K562 (cell line): ENCODE measurements at regions not wholly inside any gene's neighbourhood (a gene's known extent, or its start where the extent isn't known, plus 50 kb on each side); places are given as distances from the start of the nearest gene placed in this dataset.

Experiments
- ARID4B ChIP-seq: sonication (generic); formaldehyde crosslinking; IDR thresholded peaks from 2 replicates; pipeline ENCODE4 v1.8.0; 2022; ENCODE audit warnings: mild to moderate bottlenecking, missing genetic modification reagents
- CBFA2T3 ChIP-seq: fragments of 450-650 bp; IDR thresholded peaks from 2 replicates; pipeline ENCODE4 v1.6.1; 2017
- CEBPG ChIP-seq, 3 experiments: fragments of 200-800 bp in 1 of 3; sonication (Bioruptor generic) in 1 of 3; sonication (generic) in 1 of 3; formaldehyde crosslinking in 1 of 3; IDR thresholded peaks in 2 of 3; conservative IDR thresholded peaks in 1 of 3; 2 replicates each; pipeline versions ENCODE4 v1.6.1 to v1.8.0; 2016 to 2022; ENCODE audit warnings: missing compliant biosample characterization in 2 of 3, missing genetic modification characterization in 2 of 3, mild to moderate bottlenecking in 1 of 3, missing genetic modification reagents in 1 of 3
- CREB3 ChIP-seq: fragments of 450-650 bp; conservative IDR thresholded peaks from 2 replicates; pipeline ENCODE4 v1.6.1; 2016; ENCODE audit warnings: missing genetic modification characterization, low read depth, mild to moderate bottlenecking, missing compliant biosample characterization, moderate library complexity
- CTCF ChIP-seq, 3 experiments: IDR thresholded peaks in 2 of 3; conservative IDR thresholded peaks in 1 of 3; 2 replicates each; pipeline ENCODE4 v1.5.1; 2011 to 2012; ENCODE audit warnings: low read length in 3 of 3, mild to moderate bottlenecking in 3 of 3, control low read depth in 2 of 3, improper control_type of control experiment in 1 of 3, inconsistent platforms in 1 of 3, low read depth in 1 of 3, mixed read lengths in 1 of 3, moderate library complexity in 1 of 3; ENCODE audit not compliant: insufficient read depth in 2 of 3
- GTF2F1 ChIP-seq: IDR thresholded peaks from 2 replicates; pipeline ENCODE4 v1.6.1; 2011; ENCODE audit warnings: low read depth, low read length, improper control_type of control experiment
- ID3 ChIP-seq, 2 experiments: fragments of 250-450 bp in 1 of 2; fragments of 450-650 bp in 1 of 2; sonication (Bioruptor Pico) in 1 of 2; IDR thresholded peaks; 2 replicates each; pipeline versions ENCODE4 v1.6.1 to v1.8.0; 2016 to 2021; ENCODE audit warnings: mild to moderate bottlenecking in 2 of 2, moderate library complexity in 2 of 2, missing compliant biosample characterization in 1 of 2, missing genetic modification characterization in 1 of 2
- KAT2B ChIP-seq: IDR thresholded peaks from one replicate; pipeline ENCODE4 v1.6.1; 2012; ENCODE audit warnings: low read depth, mild to moderate bottlenecking, control low read depth, inconsistent platforms, low read length, moderate library complexity
- MAX ChIP-seq: sonication (generic); formaldehyde crosslinking; IDR thresholded peaks from 2 replicates; pipeline ENCODE4 v1.9.0; 2022; ENCODE audit warnings: mild to moderate bottlenecking, missing genetic modification reagents
- MED1 ChIP-seq: sonication (generic); formaldehyde crosslinking; IDR thresholded peaks from 2 replicates; pipeline ENCODE4 v1.8.1; 2023; ENCODE audit warnings: missing genetic modification reagents, borderline replicate concordance
- NONO ChIP-seq, 2 experiments: fragments of 200-400 bp in 1 of 2; fragments of 450-650 bp in 1 of 2; formaldehyde crosslinking in 1 of 2; IDR thresholded peaks; 2 replicates each; pipeline ENCODE4 v1.6.1; 2017; ENCODE audit warnings: low read depth in 2 of 2, mild to moderate bottlenecking in 2 of 2, moderate library complexity in 2 of 2, low read length in 1 of 2
- NR2C1 ChIP-seq, 2 experiments: fragments of 450-650 bp; IDR thresholded peaks; 2 replicates each; pipeline ENCODE4 v1.6.1; 2017; ENCODE audit warnings: mild to moderate bottlenecking in 2 of 2, antibody characterized with exemption in 1 of 2, inconsistent platforms in 1 of 2, missing compliant biosample characterization in 1 of 2, missing genetic modification characterization in 1 of 2
- PHF20 ChIP-seq: fragments of 450-650 bp; IDR thresholded peaks from 2 replicates; pipeline ENCODE4 v1.6.1; 2018; ENCODE audit not compliant: partially characterized antibody
- PPARD ChIP-seq: fragments of 250-450 bp; sonication (Bioruptor Pico); IDR thresholded peaks from 2 replicates; pipeline ENCODE4 v1.8.0; 2022; ENCODE audit warnings: inconsistent platforms, mild to moderate bottlenecking, moderate library complexity
- SOX6 ChIP-seq: fragments of 450-650 bp; IDR thresholded peaks from 2 replicates; pipeline ENCODE4 v1.6.1; 2014; ENCODE audit warnings: mild to moderate bottlenecking
- SREBF2 ChIP-seq: sonication (generic); formaldehyde crosslinking; IDR thresholded peaks from 2 replicates; pipeline ENCODE4 v1.4.0; 2020; ENCODE audit warnings: mild to moderate bottlenecking, missing genetic modification reagents
- USF2 ChIP-seq: sonication (generic); formaldehyde crosslinking; IDR thresholded peaks from 2 replicates; pipeline ENCODE4 v1.5.0; 2020; ENCODE audit warnings: missing genetic modification reagents
- XRCC5 ChIP-seq: fragments of 200-400 bp; formaldehyde crosslinking; IDR thresholded peaks from 2 replicates; pipeline ENCODE4 v1.6.1; 2017; ENCODE audit warnings: low read depth, mild to moderate bottlenecking, low read length
- ZNF239 ChIP-seq: fragments of 250-450 bp; sonication (Bioruptor Pico); IDR thresholded peaks from 2 replicates; pipeline ENCODE4 v1.4.0; 2020; ENCODE audit warnings: mild to moderate bottlenecking

- TF ChIP-seq ZNF239 (CRISPR knock-in tag) (no peak), PPARD (CRISPR knock-in tag) (no peak), USF2 (CRISPR knock-in tag) (no peak), ARID4B (no peak), XRCC5 (no peak), ID3 (CRISPR knock-in tag; IDR thresholded peaks at IDR 0.05) (no peak), ID3 (tag; IDR thresholded peaks at IDR 0.05) (no peak), CREB3 (no peak), GTF2F1 (no peak), NR2C1 (IDR thresholded peaks at IDR 0.05) (no peak), NR2C1 (tag; IDR thresholded peaks at IDR 0.05) (no peak), KAT2B (no peak), NONO (IDR thresholded peaks at IDR 0.05; ENCODE audit: low read depth in 2 of 2, low read length in 1 of 2) (no peak), MAX (CRISPR knock-in tag) (no peak), SOX6 (no peak), MED1 (no peak), CTCF (IDR thresholded peaks at IDR 0.05 in 2 of 3, conservative IDR thresholded peaks at IDR 0.05 in 1 of 3; ENCODE audit: insufficient read depth in 2 of 3, low read depth in 1 of 3, low read length in 3 of 3) (no peak), CBFA2T3 (peak; percentile 74), PHF20 (no peak), SREBF2 (CRISPR knock-in tag) (no peak), CEBPG (CRISPR knock-in tag; IDR thresholded peaks at IDR 0.05) (no peak), CEBPG (tag; conservative IDR thresholded peaks at IDR 0.05 in 1 of 2, IDR thresholded peaks at IDR 0.05 in 1 of 2) (no peak)
These were observed 308.7 kb downstream of the CD83 start (continued) for GRCh38 chr6:14426281-14426680.
